RCC 7860 (cell line): ENCODE measurements at regions not wholly inside any gene's neighbourhood (a gene's known extent, or its start where the extent isn't known, plus 50 kb on each side); places are given as distances from the start of the nearest gene placed in this dataset.

Experiments used
- DNase-seq: peaks from one replicate; pipeline ENCODE4 v3.0.0-alpha.2; 2015; ENCODE audit warnings: low spot score
- FAIRE-seq: peaks from 2 replicates; lab custom pipeline; 2012; peaks lifted over from hg19 to GRCh38; lab: Jason Lieb, UNC

GRCh38 chr15:70494517-70494851 is 268.9 kb downstream of the UACA start:
- DNase-seq (no peak), FAIRE-seq (no peak)

- DNase-seq, result peak; percentile 93
- peak; percentile 87 for FAIRE-seq
Measured at GRCh38 chr15:70493787-70494516, 269.4 kb downstream of the UACA start.

GRCh38 chr15:70493376-70493775 is 270.0 kb downstream of the UACA start:
- FAIRE-seq, result no peak
- DNase-seq, result no peak

- DNase-seq (peak; percentile 96), FAIRE-seq (peak; percentile 88)
Measured at GRCh38 chr15:70492240-70493177, 270.8 kb downstream of the UACA start.

GRCh38 chr15:70491641-70492040 is 271.7 kb downstream of the UACA start:
- DNase-seq, result no peak
- no peak for FAIRE-seq

- FAIRE-seq (no peak), DNase-seq (peak; percentile 4)
Measured at GRCh38 chr15:70491201-70491621, 272.1 kb downstream of the UACA start.

GRCh38 chr15:70490838-70491155 is 272.6 kb downstream of the UACA start:
- no peak for DNase-seq
- no peak for FAIRE-seq

- DNase-seq, result no peak
- no peak for FAIRE-seq
Measured at GRCh38 chr15:70490148-70490837, 273.1 kb downstream of the UACA start.

GRCh38 chr15:70488941-70489848 is 274.2 kb downstream of the UACA start:
- DNase-seq (no peak), FAIRE-seq (no peak)

- no peak for FAIRE-seq
Measured at GRCh38 chr15:70488002-70488605, 275.3 kb downstream of the UACA start.

GRCh38 chr15:70487387-70487740 is 276.0 kb downstream of the UACA start:
- DNase-seq, result no peak
- no peak for FAIRE-seq

More at GRCh38 chr15:70488002-70488605, 275.3 kb downstream of the UACA start:
- DNase-seq, result peak; percentile 49

- peak; percentile 86 for FAIRE-seq
Measured at GRCh38 chr15:70486451-70487386, 276.6 kb downstream of the UACA start.

GRCh38 chr15:70486012-70486411 is 277.3 kb downstream of the UACA start:
- DNase-seq (no peak), FAIRE-seq (no peak)

More at GRCh38 chr15:70486451-70487386, 276.6 kb downstream of the UACA start:
- peak; percentile 96 for DNase-seq

GRCh38 chr15:70484993-70485392 is 278.4 kb downstream of the UACA start:
- DNase-seq (no peak), FAIRE-seq (no peak)

GRCh38 chr15:70483513-70483912 is 279.8 kb downstream of the UACA start:
- no peak for FAIRE-seq
- no peak for DNase-seq

- no peak for DNase-seq
- FAIRE-seq, result no peak
Measured at GRCh38 chr15:70480196-70480856, 283.0 kb downstream of the UACA start.

GRCh38 chr15:70479785-70480184 is 283.6 kb downstream of the UACA start:
- FAIRE-seq (no peak), DNase-seq (no peak)

GRCh38 chr15:70479056-70479455 is 284.3 kb downstream of the UACA start:
- FAIRE-seq (no peak), DNase-seq (no peak)
